ENCODE measurements at regions not wholly inside any gene's neighbourhood (a gene's known extent, or its start where the extent isn't known, plus 50 kb on each side); places are given as distances from the start of the nearest gene placed in this dataset.

DNA sequence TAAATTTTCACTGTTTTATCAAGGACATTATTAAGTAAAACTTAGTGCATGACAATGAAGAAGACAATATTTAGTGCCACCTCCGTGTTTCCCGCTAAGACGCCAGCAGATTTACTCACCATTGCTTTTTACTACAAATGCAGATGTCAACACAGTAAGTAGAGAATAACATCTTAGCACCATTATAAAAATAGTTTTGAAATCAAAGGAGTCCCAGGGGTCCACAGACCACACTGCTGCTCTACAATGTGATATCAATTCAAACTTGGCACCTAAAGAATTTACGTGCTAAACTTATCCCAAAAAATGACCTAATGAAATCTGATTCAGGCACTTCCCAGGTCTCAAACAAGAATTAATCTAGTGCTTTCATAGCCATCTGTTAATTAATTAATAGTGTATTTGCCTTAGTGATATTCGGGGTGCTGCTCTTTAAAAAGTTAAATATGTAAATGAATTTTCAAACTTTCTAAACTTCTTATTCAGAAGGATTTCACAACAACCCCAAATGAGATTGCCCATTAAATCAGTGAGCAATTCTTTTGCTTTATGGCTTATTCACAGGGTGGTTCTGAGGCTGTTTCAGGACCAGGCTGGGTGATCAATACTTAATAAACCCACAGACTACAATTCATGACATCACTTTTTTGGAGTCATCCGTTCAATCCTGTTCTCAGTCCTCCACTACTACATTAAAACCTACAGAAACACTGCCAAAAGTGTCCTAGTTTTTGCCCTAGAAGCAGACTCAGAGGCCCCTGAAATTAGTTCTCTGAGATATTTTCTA, 161.3 kb upstream of the LMNTD1 start:
- H3K4me1 ChIP-seq (ENCODE audit: control insufficient read depth, insufficient read depth, low read length): no peaks in the 10 kb centered on the region
- no peaks in the 10 kb centered on the region for H3K27me3 ChIP-seq (ENCODE audit: control insufficient read depth, insufficient read depth, low read length)
- no peak overlapping the region for H3K4me3 ChIP-seq (ENCODE audit: low read depth, low read length)
- H3K9me3 ChIP-seq (ENCODE audit: control insufficient read depth, insufficient read depth, low read length): peaks cover 9% of the 10 kb centered on the region
- H3K36me3 ChIP-seq (ENCODE audit: control insufficient read depth, insufficient read depth, low read length): no peaks in the 10 kb centered on the region
- H3K9ac ChIP-seq (ENCODE audit: low read depth, low read length): no peak overlapping the region
- no peak overlapping the region for H3K27ac ChIP-seq (ENCODE audit: low read depth, low read length)

- Histone ChIP-seq H3K27me3 (ENCODE audit: control insufficient read depth, insufficient read depth, low read length) (no peaks in the 10 kb centered on the region), H3K4me3 (ENCODE audit: low read depth, low read length) (no peak overlapping the region), H3K27ac (ENCODE audit: low read depth, low read length) (no peak overlapping the region), H3K9me3 (ENCODE audit: control insufficient read depth, insufficient read depth, low read length) (peaks cover 9% of the 10 kb centered on the region), H3K9ac (ENCODE audit: low read depth, low read length) (no peak overlapping the region), H3K36me3 (ENCODE audit: control insufficient read depth, insufficient read depth, low read length) (no peaks in the 10 kb centered on the region), H3K4me1 (ENCODE audit: control insufficient read depth, insufficient read depth, low read length) (no peaks in the 10 kb centered on the region)
Measured at GRCh38 chr12:25715102-25715501, 162.0 kb upstream of the LMNTD1 start.

- H3K27ac ChIP-seq (ENCODE audit: low read depth, low read length): no peak overlapping the region
- H3K36me3 ChIP-seq (ENCODE audit: control insufficient read depth, insufficient read depth, low read length): no peaks in the 10 kb centered on the region
Measured at GRCh38 chr12:25716842-25717241, 163.8 kb upstream of the LMNTD1 start.

DNA sequence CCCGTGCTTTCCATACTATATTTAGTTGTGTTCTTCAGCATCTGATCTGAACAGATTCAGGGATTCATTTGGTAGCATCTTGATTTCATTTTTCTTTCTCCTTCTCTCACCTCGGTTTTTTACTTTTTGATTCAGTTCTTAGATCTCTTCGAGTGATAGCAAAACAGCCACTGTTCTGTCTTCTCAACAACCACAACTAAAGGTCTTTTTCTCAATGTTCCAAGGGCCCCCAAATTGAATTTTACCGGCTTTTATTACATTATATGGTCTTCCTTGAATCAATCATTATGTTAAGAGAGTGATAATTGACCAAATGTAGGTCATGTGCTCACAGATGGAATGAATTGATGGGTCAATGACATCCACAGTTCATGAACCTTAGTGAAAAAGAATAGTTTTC, 164.5 kb upstream of the LMNTD1 start:
- Histone ChIP-seq H3K4me3 (ENCODE audit: low read depth, low read length) (no peak overlapping the region), H3K27me3 (ENCODE audit: control insufficient read depth, insufficient read depth, low read length) (no peaks in the 10 kb centered on the region), H3K9ac (ENCODE audit: low read depth, low read length) (no peak overlapping the region), H3K9me3 (ENCODE audit: control insufficient read depth, insufficient read depth, low read length) (no peaks in the 10 kb centered on the region), H3K4me1 (ENCODE audit: control insufficient read depth, insufficient read depth, low read length) (no peaks in the 10 kb centered on the region), H3K36me3 (ENCODE audit: control insufficient read depth, insufficient read depth, low read length) (no peaks in the 10 kb centered on the region), H3K27ac (ENCODE audit: low read depth, low read length) (no peak overlapping the region)

More at GRCh38 chr12:25716842-25717241, 163.8 kb upstream of the LMNTD1 start:
- Histone ChIP-seq H3K9me3 (ENCODE audit: control insufficient read depth, insufficient read depth, low read length) (no peaks in the 10 kb centered on the region), H3K4me3 (ENCODE audit: low read depth, low read length) (no peak overlapping the region), H3K27me3 (ENCODE audit: control insufficient read depth, insufficient read depth, low read length) (no peaks in the 10 kb centered on the region), H3K4me1 (ENCODE audit: control insufficient read depth, insufficient read depth, low read length) (no peaks in the 10 kb centered on the region), H3K9ac (ENCODE audit: low read depth, low read length) (no peak overlapping the region)

DNA sequence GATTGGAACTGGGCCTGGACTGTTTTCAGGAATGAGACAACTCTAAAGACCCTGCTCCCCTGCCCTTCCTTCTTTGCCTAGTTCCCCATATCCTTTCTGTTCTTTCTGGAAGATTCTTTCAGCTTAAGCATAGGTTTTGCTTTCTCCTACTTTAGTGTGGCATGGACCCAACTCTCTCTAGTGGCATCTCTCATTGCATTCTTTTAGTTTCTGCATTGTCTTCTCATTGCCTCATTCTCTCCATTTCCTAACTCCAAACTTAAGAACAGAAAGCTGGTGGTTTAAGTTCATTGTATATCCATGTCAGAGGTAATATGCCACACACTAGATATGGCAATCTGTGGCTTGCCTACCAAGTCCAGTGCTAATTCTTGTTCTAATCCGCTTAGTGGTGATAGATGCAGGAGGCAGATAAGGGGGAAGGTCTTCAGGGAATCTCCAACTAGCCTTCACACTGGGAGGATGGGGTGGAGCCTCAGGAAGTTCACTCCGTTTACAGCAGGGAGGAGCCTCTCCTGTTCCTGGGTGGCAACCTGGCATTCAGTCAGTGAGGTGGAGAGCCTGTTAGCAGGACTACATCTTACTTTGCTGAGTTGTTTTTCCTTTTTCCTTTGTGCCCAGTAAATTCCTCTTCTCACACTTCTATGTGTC, 165.1 kb upstream of the LMNTD1 start:
- Histone ChIP-seq H3K4me3 (ENCODE audit: low read depth, low read length) (no peak overlapping the region), H3K9me3 (ENCODE audit: control insufficient read depth, insufficient read depth, low read length) (no peaks in the 10 kb centered on the region), H3K9ac (ENCODE audit: low read depth, low read length) (no peak overlapping the region), H3K27me3 (ENCODE audit: control insufficient read depth, insufficient read depth, low read length) (no peaks in the 10 kb centered on the region), H3K4me1 (ENCODE audit: control insufficient read depth, insufficient read depth, low read length) (no peaks in the 10 kb centered on the region), H3K36me3 (ENCODE audit: control insufficient read depth, insufficient read depth, low read length) (no peaks in the 10 kb centered on the region), H3K27ac (ENCODE audit: low read depth, low read length) (no peak overlapping the region)

DNA sequence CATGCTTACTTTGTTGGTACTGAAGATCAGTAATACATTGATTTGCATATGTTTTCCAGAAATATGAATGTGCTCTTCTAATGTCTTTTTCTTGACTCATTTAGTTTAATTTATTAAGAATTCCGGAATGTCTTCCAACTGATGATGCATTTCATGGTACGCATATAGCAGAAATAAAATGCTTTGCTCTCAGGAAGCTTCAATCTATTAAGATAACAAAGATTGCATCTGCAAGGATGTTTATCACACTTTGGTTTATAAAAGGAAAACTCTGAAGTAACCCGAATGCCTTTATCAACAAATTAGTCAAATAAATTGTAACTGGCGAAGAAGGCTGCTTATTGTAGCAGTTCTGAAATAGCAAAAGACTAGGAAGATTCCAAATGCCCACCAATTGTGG, 166.4 kb upstream of the LMNTD1 start:
- Histone ChIP-seq H3K4me1 (ENCODE audit: control insufficient read depth, insufficient read depth, low read length) (no peaks in the 10 kb centered on the region), H3K9ac (ENCODE audit: low read depth, low read length) (no peak overlapping the region), H3K36me3 (ENCODE audit: control insufficient read depth, insufficient read depth, low read length) (no peaks in the 10 kb centered on the region), H3K4me3 (ENCODE audit: low read depth, low read length) (no peak overlapping the region), H3K27me3 (ENCODE audit: control insufficient read depth, insufficient read depth, low read length) (no peaks in the 10 kb centered on the region), H3K9me3 (ENCODE audit: control insufficient read depth, insufficient read depth, low read length) (no peaks in the 10 kb centered on the region), H3K27ac (ENCODE audit: low read depth, low read length) (no peak overlapping the region)

DNA sequence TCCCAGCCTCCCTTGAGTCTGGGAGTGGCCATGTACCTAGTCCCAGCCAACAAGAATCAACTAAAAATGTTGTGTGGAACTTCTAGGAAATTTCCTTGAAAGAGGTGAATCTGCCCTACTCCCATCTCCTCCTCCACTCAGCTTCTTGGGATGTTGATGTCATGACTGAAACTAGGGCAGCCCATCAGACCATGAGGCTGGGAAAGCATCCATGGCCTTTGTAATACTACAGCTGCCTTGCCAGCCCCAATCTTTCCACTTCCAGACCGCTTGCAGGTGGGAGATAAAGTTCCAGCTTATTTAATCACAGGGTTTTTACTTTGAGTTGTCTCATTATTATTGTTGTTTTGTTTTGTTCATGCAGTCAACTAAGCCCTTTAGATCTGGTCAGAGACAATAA, 170.3 kb upstream of the LMNTD1 start:
- Histone ChIP-seq H3K9ac (ENCODE audit: low read depth, low read length) (no peak overlapping the region), H3K27me3 (ENCODE audit: control insufficient read depth, insufficient read depth, low read length) (no peaks in the 10 kb centered on the region), H3K27ac (ENCODE audit: low read depth, low read length) (no peak overlapping the region), H3K36me3 (ENCODE audit: control insufficient read depth, insufficient read depth, low read length) (no peaks in the 10 kb centered on the region), H3K4me3 (ENCODE audit: low read depth, low read length) (no peak overlapping the region), H3K4me1 (ENCODE audit: control insufficient read depth, insufficient read depth, low read length) (no peaks in the 10 kb centered on the region), H3K9me3 (ENCODE audit: control insufficient read depth, insufficient read depth, low read length) (no peaks in the 10 kb centered on the region)

DNA sequence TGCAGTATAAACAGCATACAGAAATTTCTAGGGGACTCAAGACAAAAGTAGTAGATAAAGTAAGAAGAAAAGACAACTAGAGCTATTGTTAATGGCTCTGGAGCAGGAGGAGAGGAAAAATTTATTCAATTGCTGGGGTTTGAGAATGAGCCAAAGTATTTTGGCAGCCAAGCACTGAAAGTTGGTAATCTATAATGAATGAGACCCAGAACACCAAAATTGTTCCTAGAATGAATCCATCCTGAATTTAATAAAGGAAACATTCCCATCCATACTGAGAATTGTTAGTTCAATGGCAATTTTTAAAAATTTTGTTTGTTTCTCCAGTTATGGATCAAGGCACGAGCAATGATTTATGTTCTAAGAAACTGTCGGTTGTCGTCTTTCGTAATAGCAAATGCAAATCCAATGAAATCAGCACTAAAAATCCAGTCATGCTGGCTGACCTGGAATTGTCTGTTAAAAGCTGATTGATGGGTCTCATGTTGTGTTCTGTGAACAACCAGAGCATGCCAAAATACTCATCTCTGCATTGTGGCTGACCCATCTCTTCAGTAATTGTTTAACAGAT, 170.9 kb upstream of the LMNTD1 start:
- no peak overlapping the region for H3K4me3 ChIP-seq (ENCODE audit: low read depth, low read length)

GRCh38 chr12:25725470-25725869, 172.4 kb upstream of the LMNTD1 start:
- Histone ChIP-seq H3K36me3 (ENCODE audit: control insufficient read depth, insufficient read depth, low read length) (no peaks in the 10 kb centered on the region), H3K27ac (ENCODE audit: low read depth, low read length) (no peak overlapping the region), H3K27me3 (ENCODE audit: control insufficient read depth, insufficient read depth, low read length) (no peaks in the 10 kb centered on the region), H3K9ac (ENCODE audit: low read depth, low read length) (no peak overlapping the region), H3K4me1 (ENCODE audit: control insufficient read depth, insufficient read depth, low read length) (peaks cover 2% of the 10 kb centered on the region; the same call in 1 of the 2 replicates), H3K9me3 (ENCODE audit: control insufficient read depth, insufficient read depth, low read length) (no peaks in the 10 kb centered on the region), H3K4me3 (ENCODE audit: low read depth, low read length) (no peak overlapping the region)

More for the DNA sequence above, 170.9 kb upstream of the LMNTD1 start:
- Histone ChIP-seq H3K27ac (ENCODE audit: low read depth, low read length) (no peak overlapping the region), H3K36me3 (ENCODE audit: control insufficient read depth, insufficient read depth, low read length) (no peaks in the 10 kb centered on the region), H3K9me3 (ENCODE audit: control insufficient read depth, insufficient read depth, low read length) (no peaks in the 10 kb centered on the region), H3K27me3 (ENCODE audit: control insufficient read depth, insufficient read depth, low read length) (no peaks in the 10 kb centered on the region), H3K4me1 (ENCODE audit: control insufficient read depth, insufficient read depth, low read length) (no peaks in the 10 kb centered on the region), H3K9ac (ENCODE audit: low read depth, low read length) (no peak overlapping the region)

DNA sequence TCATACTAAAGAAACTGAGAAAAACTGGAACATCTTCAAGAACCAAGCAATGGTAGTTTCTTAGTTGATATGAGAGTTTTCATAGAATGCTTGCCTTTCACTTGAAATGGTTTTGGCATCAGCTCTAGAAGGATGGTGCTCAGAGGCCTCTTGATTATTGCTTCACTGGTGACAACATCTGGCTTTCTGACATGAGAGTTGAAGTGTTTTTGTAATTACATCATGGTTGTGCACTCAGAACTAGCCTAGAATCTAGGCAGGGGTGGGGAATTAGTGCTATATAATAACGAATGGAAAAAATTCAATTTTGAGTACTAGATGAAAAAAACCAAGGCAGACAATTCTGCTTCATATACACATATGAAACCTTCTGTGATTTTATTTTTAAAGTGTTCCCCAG, 172.8 kb upstream of the LMNTD1 start:
- Histone ChIP-seq H3K27me3 (ENCODE audit: control insufficient read depth, insufficient read depth, low read length) (no peaks in the 10 kb centered on the region), H3K9me3 (ENCODE audit: control insufficient read depth, insufficient read depth, low read length) (no peaks in the 10 kb centered on the region), H3K4me1 (ENCODE audit: control insufficient read depth, insufficient read depth, low read length) (peaks cover 4% of the 10 kb centered on the region; the same call in 1 of the 2 replicates), H3K4me3 (ENCODE audit: low read depth, low read length) (no peak overlapping the region), H3K9ac (ENCODE audit: low read depth, low read length) (no peak overlapping the region), H3K36me3 (ENCODE audit: control insufficient read depth, insufficient read depth, low read length) (no peaks in the 10 kb centered on the region), H3K27ac (ENCODE audit: low read depth, low read length) (no peak overlapping the region)

DNA sequence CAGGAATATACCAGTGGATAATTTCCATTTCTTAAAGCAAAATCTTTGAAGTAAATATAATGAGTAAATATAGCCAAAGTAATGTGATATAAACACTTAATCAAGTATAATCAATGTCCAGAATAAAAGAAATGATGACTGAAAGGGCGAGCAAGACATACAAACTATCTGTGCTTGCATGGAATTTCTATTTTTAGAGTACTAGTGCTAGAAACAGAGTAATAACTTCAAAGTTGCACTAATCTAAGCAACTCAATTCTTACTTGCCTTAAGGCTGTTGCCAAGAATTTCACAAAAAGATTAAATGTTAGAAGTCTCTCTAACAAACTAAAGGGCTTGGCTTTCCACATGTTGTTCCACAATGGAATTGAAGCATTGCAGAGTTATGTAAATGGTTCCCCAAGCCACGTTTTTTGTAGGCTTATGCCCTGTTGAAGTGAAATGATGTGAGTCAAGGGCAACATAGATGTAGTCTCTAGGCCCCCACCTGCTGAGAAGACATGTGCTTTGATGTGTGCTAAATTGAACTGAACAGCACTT, 175.0 kb upstream of the LMNTD1 start:
- no peaks in the 10 kb centered on the region for H3K9me3 ChIP-seq (ENCODE audit: control insufficient read depth, insufficient read depth, low read length)
- H3K27me3 ChIP-seq (ENCODE audit: control insufficient read depth, insufficient read depth, low read length): no peaks in the 10 kb centered on the region
- H3K27ac ChIP-seq (ENCODE audit: low read depth, low read length): no peak overlapping the region
- no peak overlapping the region for H3K4me3 ChIP-seq (ENCODE audit: low read depth, low read length)
- H3K9ac ChIP-seq (ENCODE audit: low read depth, low read length): no peak overlapping the region
- H3K36me3 ChIP-seq (ENCODE audit: control insufficient read depth, insufficient read depth, low read length): no peaks in the 10 kb centered on the region
- peaks cover 4% of the 10 kb centered on the region; the same call in 1 of the 2 replicates for H3K4me1 ChIP-seq (ENCODE audit: control insufficient read depth, insufficient read depth, low read length)

All from HUES48 (cell line).